ENCODE measurements at regions not wholly inside any gene's neighbourhood (a gene's known extent, or its start where the extent isn't known, plus 50 kb on each side); places are given as distances from the start of the nearest gene placed in this dataset.

DNA sequence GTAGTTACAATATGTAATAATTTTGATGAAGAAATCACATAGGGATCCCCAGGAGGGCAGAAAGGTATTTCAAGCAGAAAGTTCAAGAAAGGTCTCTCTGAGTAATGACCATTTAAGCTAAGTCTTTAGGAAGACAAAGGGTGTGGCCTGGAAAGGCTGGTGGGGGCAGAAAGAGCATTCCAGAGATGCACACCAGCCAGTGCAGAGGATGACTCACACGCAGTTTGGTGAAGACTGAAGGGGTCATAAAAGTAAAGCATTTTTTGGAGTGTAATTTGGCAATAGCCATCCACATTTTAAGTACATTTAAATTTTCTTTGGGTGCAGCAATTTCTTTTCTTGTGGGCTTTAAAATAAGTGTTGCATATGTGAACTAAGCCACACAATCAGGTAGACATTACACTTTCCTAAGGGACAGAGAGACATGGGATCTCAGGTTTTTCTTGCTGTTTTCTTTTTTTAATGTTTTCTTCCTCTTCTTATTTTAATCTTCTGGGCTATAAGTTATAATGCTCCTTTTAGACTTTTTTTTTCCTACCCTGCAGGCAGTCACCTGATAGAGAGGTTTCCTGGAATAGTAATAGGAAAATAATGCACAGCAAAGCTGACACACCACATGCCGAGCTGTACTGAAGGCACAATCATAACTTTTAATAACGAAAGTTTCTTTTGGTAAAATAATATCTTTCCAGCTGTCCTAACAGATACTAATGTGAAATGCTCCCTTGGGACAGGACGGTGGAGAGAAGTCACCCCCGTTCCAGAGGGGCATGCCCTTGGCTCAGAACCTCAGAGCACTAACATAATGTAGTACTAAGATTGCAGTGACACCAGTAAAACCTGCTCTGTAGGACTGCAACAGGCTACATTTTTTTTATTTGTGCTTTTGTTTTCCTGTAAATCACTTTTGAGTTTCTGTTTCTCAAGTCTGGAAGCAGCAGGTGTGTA lies 49.6 kb upstream of the PTPRK start:
- TF ChIP-seq, protein P1, sequence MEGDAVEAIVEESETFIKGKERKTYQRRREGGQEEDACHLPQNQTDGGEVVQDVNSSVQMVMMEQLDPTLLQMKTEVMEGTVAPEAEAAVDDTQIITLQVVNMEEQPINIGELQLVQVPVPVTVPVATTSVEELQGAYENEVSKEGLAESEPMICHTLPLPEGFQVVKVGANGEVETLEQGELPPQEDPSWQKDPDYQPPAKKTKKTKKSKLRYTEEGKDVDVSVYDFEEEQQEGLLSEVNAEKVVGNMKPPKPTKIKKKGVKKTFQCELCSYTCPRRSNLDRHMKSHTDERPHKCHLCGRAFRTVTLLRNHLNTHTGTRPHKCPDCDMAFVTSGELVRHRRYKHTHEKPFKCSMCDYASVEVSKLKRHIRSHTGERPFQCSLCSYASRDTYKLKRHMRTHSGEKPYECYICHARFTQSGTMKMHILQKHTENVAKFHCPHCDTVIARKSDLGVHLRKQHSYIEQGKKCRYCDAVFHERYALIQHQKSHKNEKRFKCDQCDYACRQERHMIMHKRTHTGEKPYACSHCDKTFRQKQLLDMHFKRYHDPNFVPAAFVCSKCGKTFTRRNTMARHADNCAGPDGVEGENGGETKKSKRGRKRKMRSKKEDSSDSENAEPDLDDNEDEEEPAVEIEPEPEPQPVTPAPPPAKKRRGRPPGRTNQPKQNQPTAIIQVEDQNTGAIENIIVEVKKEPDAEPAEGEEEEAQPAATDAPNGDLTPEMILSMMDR (IDR thresholded peaks at IDR 0.05; ENCODE audit: borderline replicate concordance, control extremely low read depth, extremely low read depth, insufficient read depth, missing control alignments) = no peak
- in situ Hi-C loops (cut with MboI; ENCODE audit: low sequenced_read_pairs, unreplicated experiment) = no loop called here
- DNase-seq (ENCODE audit: low spot score) = no peak

Data from GM13976 (cell line).